ENCODE measurements at regions not wholly inside any gene's neighbourhood (a gene's known extent, or its start where the extent isn't known, plus 50 kb on each side); places are given as distances from the start of the nearest gene placed in this dataset.

DNA sequence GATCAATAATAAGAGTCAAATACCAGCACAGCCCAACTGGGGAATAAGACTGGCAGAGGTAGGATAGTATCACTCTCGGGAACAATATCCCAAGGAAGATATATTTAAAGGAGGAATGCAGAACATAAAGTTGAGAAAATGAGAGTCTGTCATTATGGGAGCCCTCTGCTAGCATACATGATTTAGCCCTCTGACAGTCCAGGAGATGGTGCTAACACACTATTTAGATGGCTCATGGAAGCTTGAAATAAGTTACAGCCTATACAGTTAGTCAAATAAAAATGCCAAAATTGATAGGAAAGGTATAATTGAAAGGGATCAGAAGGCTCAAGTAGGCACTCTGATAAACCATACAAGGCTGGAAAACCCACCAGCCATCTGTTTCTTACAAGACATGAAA lies 201.0 kb upstream of the NEIL3 start:
- peaks cover 0 to 13% (median 0%) of the 10 kb centered on the region in 12 donors for H3K9me3 ChIP-seq
- H3K36me3 ChIP-seq, result no peaks in the 10 kb centered on the region
- ATAC-seq (no peak), DNase-seq (no peak)
- no peaks in the 10 kb centered on the region for H3K4me1 ChIP-seq
- 69 to 83% (median 77%) methylated on average over 1 of the region's 1 CpG for WGBS, 4 donors
- H3K4me3 ChIP-seq, result no peak overlapping the region
- H3K27me3 ChIP-seq, result no peaks in the 10 kb centered on the region
- H3K27ac ChIP-seq, result no peak overlapping the region
- TF ChIP-seq, protein P1, sequence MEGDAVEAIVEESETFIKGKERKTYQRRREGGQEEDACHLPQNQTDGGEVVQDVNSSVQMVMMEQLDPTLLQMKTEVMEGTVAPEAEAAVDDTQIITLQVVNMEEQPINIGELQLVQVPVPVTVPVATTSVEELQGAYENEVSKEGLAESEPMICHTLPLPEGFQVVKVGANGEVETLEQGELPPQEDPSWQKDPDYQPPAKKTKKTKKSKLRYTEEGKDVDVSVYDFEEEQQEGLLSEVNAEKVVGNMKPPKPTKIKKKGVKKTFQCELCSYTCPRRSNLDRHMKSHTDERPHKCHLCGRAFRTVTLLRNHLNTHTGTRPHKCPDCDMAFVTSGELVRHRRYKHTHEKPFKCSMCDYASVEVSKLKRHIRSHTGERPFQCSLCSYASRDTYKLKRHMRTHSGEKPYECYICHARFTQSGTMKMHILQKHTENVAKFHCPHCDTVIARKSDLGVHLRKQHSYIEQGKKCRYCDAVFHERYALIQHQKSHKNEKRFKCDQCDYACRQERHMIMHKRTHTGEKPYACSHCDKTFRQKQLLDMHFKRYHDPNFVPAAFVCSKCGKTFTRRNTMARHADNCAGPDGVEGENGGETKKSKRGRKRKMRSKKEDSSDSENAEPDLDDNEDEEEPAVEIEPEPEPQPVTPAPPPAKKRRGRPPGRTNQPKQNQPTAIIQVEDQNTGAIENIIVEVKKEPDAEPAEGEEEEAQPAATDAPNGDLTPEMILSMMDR (IDR thresholded peaks at IDR 0.05), result no peak
- no peak for TF ChIP-seq POLR2A (IDR thresholded peaks at IDR 0.05)
- intact Hi-C loops (cut with DNase I), result no loop called here

DNA sequence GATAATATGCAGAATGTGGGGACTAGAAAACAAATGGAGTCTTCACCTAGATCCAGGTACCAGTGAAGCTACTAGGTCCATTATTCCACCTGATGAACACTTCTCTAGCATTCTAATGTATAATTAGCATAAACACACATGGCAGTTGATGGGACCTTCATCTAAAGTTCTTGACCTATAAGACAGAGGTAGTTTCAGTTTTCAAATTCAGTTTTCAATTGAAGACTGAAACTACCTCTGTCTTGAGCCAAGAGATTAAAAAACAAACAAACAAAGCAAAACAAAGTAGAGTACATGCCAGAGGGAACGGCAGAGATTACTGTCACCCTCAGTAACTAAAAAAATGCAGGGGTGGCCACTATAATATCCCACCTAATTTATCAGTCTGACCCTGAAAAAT lies 199.9 kb upstream of the NEIL3 start:
- no peak overlapping the region for H3K27ac ChIP-seq
- no peaks in the 10 kb centered on the region for H3K4me1 ChIP-seq
- ATAC-seq (no peak), DNase-seq (no peak)
- no peak overlapping the region for H3K4me3 ChIP-seq
- peaks cover 0 to 13% (median 0%) of the 10 kb centered on the region in 12 donors for H3K9me3 ChIP-seq
- TF ChIP-seq POLR2A (IDR thresholded peaks at IDR 0.05), result no peak
- TF ChIP-seq, protein P1 (IDR thresholded peaks at IDR 0.05), result no peak
- WGBS, 4 donors, result 71 to 79% (median 73%) methylated on average over 1 of the region's 1 CpG
- intact Hi-C loops (cut with DNase I), result no loop called here
- H3K27me3 ChIP-seq, result no peaks in the 10 kb centered on the region
- H3K36me3 ChIP-seq, result no peaks in the 10 kb centered on the region

GRCh38 chr4:177116161-177116560 lies 193.5 kb upstream of the NEIL3 start:
- intact Hi-C loops (cut with DNase I), result no loop called here
- Histone ChIP-seq H3K4me3 (no peak overlapping the region), H3K9me3 (peaks cover 0 to 23% (median 3%) of the 10 kb centered on the region in 12 donors), H3K27me3 (no peaks in the 10 kb centered on the region), H3K4me1 (no peaks in the 10 kb centered on the region), H3K27ac (no peak overlapping the region), H3K36me3 (no peaks in the 10 kb centered on the region)
- WGBS, 4 donors, result 81 to 89% (median 86%) methylated on average over 3 of the region's 3 CpGs
- TF ChIP-seq POLR2A (IDR thresholded peaks at IDR 0.05), result no peak
- TF ChIP-seq, protein P1 (IDR thresholded peaks at IDR 0.05), result no peak
- DNase-seq (no peak), ATAC-seq (no peak)

DNA sequence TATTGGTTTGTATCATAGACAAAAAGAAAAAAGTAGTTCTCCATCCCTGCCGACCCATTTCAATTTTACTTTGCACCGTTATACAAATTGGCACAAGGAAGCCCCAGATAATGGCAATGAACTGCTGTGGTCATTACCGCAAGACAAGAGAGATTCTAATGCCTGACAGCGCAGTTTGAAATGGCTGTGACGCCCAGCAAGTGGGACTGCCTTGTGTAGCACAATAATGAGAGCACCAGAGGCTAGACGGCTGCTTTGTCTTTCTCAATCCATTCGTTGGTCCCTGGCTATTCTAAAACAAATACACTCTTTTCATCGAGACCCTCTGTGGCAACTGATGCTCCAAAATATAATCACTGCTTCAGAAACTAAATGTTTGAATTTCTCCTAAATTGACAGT lies 192.4 kb upstream of the NEIL3 start:
- H3K27ac ChIP-seq, result no peak overlapping the region
- no peak overlapping the region for H3K4me3 ChIP-seq
- H3K27me3 ChIP-seq, result no peaks in the 10 kb centered on the region
- TF ChIP-seq, protein P1 (IDR thresholded peaks at IDR 0.05), result no peak
- no peak for TF ChIP-seq POLR2A (IDR thresholded peaks at IDR 0.05)
- WGBS, 4 donors, result 58 to 66% (median 60%) methylated on average over 8 of the region's 8 CpGs
- H3K36me3 ChIP-seq, result no peaks in the 10 kb centered on the region
- DNase-seq (no peak), ATAC-seq (no peak)
- intact Hi-C loops (cut with DNase I), result no loop called here
- H3K4me1 ChIP-seq, result no peaks in the 10 kb centered on the region
- peaks cover 0 to 27% (median 6%) of the 10 kb centered on the region in 12 donors for H3K9me3 ChIP-seq

All from heart left ventricle (tissue), 16 donors.